NCI-H146 (cell line): ENCODE measurements at regions not wholly inside any gene's neighbourhood (a gene's known extent, or its start where the extent isn't known, plus 50 kb on each side); places are given as distances from the start of the nearest gene placed in this dataset.
"Not testable (repeated sequence)": the region's sequence is repeated elsewhere in the genome, so short reads cannot be mapped to it uniquely, and the experiment has no call there.

Experiments used
- DNase-seq: peaks from one replicate; lab custom pipeline; 2025; lab: John Stamatoyannopoulos, UW

GRCh38 chr7:32762925-32763293, 128.7 kb downstream of the KBTBD2 start:
- DNase-seq: no peak

GRCh38 chr7:32762206-32762924, 129.2 kb downstream of the KBTBD2 start:
- DNase-seq: not testable (repeated sequence)

GRCh38 chr7:32761451-32762205, 129.9 kb downstream of the KBTBD2 start:
- DNase-seq: no peak

GRCh38 chr7:32760755-32761154, 130.8 kb downstream of the KBTBD2 start:
- not testable (repeated sequence) for DNase-seq

- not testable (repeated sequence) for DNase-seq
Measured at GRCh38 chr7:32759859-32760258, 131.7 kb downstream of the KBTBD2 start.

- DNase-seq: not testable (repeated sequence)
Measured at GRCh38 chr7:32753872-32754271, 137.7 kb downstream of the KBTBD2 start.

- not testable (repeated sequence) for DNase-seq
Measured at GRCh38 chr7:32748337-32748736, 143.2 kb downstream of the KBTBD2 start.

GRCh38 chr7:32747443-32748148, 144.0 kb downstream of the KBTBD2 start:
- not testable (repeated sequence) for DNase-seq

GRCh38 chr7:32741853-32742476, 149.6 kb downstream of the KBTBD2 start:
- not testable (repeated sequence) for DNase-seq

- DNase-seq: not testable (repeated sequence)
Measured at GRCh38 chr7:32739749-32740148, 151.8 kb downstream of the KBTBD2 start.

GRCh38 chr7:32738390-32738789, 153.2 kb downstream of the KBTBD2 start:
- not testable (repeated sequence) for DNase-seq

GRCh38 chr7:32732767-32733166, 158.8 kb downstream of the KBTBD2 start:
- not testable (repeated sequence) for DNase-seq

GRCh38 chr7:32729335-32729675, 162.3 kb downstream of the KBTBD2 start:
- not testable (repeated sequence) for DNase-seq

GRCh38 chr7:32728412-32729334, 162.9 kb downstream of the KBTBD2 start:
- peak; percentile 81 for DNase-seq

GRCh38 chr7:32727483-32728411, 163.8 kb downstream of the KBTBD2 start:
- peak; percentile 61 for DNase-seq

GRCh38 chr7:32722837-32723236, 168.7 kb downstream of the KBTBD2 start:
- not testable (repeated sequence) for DNase-seq

- DNase-seq: no peak
Measured at GRCh38 chr7:32694182-32694581, 197.4 kb downstream of the KBTBD2 start.

- DNase-seq: not testable (repeated sequence)
Measured at GRCh38 chr7:32691965-32692815, 196.9 kb downstream of the AVL9 start.

GRCh38 chr7:32688092-32688491, 192.8 kb downstream of the AVL9 start:
- not testable (repeated sequence) for DNase-seq
